PFSK-1 (cell line): ENCODE measurements at regions not wholly inside any gene's neighbourhood (a gene's known extent, or its start where the extent isn't known, plus 50 kb on each side); places are given as distances from the start of the nearest gene placed in this dataset.

Experiments used
- FOXP2 ChIP-seq: optimal IDR thresholded peaks from 2 replicates; pipeline ENCODE3; 2011; ENCODE audit warnings: borderline replicate concordance, control low read depth, inconsistent platforms; ENCODE audit not compliant: insufficient read depth; ENCODE audit errors: extremely low read length, extremely low read depth
- POLR2AphosphoS5 ChIP-seq: IDR thresholded peaks from 2 replicates; pipeline ENCODE4 v1.6.1; 2012; ENCODE audit warnings: low read depth, mild to moderate bottlenecking, control low read depth, low read length, moderate library complexity
- SIN3A ChIP-seq: IDR thresholded peaks from 2 replicates; pipeline ENCODE4 v1.6.1; 2012; ENCODE audit warnings: mild to moderate bottlenecking, low read length, moderate library complexity, borderline replicate concordance; ENCODE audit not compliant: insufficient read depth
- TAF1 ChIP-seq: IDR thresholded peaks from 2 replicates; pipeline ENCODE4 v1.6.1; 2012; ENCODE audit warnings: low read length, control low read depth, borderline replicate concordance; ENCODE audit not compliant: insufficient read depth
- TF ChIP-seq, protein P1 (sequence below), 2 experiments: IDR thresholded peaks; 2 replicates each; pipeline versions ENCODE4 v1.6.1 to v1.8.0; 2011 to 2012; ENCODE audit warnings: low read depth in 2 of 2, low read length in 2 of 2, control low read depth in 1 of 2, inconsistent platforms in 1 of 2, mild to moderate bottlenecking in 1 of 2, moderate library complexity in 1 of 2; ENCODE audit not compliant: insufficient read depth in 1 of 2

DNA sequence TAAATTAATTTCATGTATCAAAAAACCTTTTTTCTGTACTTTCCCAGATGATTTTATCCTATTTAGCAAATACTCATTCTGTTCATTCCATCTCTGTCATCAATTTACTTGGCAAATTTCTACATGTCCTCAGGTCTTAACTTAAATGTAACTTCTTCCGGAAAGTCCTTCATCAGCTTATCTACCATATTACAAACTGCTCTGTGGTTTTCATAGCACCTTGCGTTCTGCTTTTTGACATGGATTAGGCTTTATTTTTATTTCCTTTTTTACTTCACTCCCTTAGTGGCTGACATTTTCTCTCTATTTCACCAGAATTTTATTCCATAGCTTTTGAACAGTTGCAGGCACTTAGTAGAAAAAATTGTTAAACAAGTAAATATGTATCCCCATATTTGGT lies 1040.8 kb downstream of the TAF11L14 start:
- TF ChIP-seq POLR2AphosphoS5 (no peak), SIN3A (no peak), TAF1 (no peak), FOXP2 (no peak)

DNA sequence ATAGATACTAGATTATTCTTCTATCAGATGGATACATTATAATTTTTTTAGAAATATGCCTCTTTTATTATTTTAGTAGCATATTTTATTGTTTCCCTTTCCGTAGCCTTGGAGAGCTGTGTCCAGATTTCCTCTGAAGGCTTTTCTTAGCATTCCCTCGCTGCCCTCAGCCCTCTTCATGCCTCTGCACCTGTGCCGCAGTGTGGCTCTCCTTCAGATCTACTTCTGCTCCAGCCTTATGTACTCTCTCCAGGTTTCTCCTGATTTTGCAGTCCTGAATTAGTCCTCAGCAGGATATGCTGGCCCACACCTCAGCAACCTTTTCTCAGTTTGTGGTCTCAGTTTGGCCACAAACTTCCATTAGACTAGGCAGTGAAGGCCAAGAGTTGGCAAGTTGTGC lies 1052.0 kb downstream of the TAF11L14 start:
- TF ChIP-seq SIN3A, result no peak
- no peak for TF ChIP-seq FOXP2
- TF ChIP-seq, protein P1, sequence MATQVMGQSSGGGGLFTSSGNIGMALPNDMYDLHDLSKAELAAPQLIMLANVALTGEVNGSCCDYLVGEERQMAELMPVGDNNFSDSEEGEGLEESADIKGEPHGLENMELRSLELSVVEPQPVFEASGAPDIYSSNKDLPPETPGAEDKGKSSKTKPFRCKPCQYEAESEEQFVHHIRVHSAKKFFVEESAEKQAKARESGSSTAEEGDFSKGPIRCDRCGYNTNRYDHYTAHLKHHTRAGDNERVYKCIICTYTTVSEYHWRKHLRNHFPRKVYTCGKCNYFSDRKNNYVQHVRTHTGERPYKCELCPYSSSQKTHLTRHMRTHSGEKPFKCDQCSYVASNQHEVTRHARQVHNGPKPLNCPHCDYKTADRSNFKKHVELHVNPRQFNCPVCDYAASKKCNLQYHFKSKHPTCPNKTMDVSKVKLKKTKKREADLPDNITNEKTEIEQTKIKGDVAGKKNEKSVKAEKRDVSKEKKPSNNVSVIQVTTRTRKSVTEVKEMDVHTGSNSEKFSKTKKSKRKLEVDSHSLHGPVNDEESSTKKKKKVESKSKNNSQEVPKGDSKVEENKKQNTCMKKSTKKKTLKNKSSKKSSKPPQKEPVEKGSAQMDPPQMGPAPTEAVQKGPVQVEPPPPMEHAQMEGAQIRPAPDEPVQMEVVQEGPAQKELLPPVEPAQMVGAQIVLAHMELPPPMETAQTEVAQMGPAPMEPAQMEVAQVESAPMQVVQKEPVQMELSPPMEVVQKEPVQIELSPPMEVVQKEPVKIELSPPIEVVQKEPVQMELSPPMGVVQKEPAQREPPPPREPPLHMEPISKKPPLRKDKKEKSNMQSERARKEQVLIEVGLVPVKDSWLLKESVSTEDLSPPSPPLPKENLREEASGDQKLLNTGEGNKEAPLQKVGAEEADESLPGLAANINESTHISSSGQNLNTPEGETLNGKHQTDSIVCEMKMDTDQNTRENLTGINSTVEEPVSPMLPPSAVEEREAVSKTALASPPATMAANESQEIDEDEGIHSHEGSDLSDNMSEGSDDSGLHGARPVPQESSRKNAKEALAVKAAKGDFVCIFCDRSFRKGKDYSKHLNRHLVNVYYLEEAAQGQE (IDR thresholded peaks at IDR 0.05; ENCODE audit: insufficient read depth in 1 of 2, low read depth in 2 of 2, low read length in 2 of 2), result no peak
- no peak for TF ChIP-seq POLR2AphosphoS5
- TF ChIP-seq TAF1, result no peak

DNA sequence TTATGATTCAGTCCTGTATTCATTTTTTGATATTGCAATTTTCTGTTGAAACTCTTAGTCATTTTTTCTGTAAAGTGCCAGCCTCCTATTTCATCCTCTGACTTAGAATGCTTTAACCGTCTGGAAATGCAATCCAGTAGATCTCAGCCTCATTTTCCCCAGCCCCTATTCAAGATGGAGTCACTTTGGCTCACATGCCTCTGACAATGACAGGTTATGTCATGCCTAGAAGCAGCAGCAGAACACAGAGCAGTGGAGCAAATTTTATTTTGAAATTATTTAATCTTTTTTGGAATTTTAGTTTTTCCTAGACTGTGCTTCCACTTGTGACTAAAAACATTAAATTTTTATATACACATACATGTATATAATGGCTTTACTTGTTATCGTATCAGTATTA lies 1053.2 kb downstream of the TAF11L14 start:
- TF ChIP-seq, protein P1 (IDR thresholded peaks at IDR 0.05; ENCODE audit: insufficient read depth in 1 of 2, low read depth in 2 of 2, low read length in 2 of 2), result no peak
- no peak for TF ChIP-seq SIN3A
- TF ChIP-seq FOXP2, result no peak
- TF ChIP-seq POLR2AphosphoS5, result no peak
- no peak for TF ChIP-seq TAF1

DNA sequence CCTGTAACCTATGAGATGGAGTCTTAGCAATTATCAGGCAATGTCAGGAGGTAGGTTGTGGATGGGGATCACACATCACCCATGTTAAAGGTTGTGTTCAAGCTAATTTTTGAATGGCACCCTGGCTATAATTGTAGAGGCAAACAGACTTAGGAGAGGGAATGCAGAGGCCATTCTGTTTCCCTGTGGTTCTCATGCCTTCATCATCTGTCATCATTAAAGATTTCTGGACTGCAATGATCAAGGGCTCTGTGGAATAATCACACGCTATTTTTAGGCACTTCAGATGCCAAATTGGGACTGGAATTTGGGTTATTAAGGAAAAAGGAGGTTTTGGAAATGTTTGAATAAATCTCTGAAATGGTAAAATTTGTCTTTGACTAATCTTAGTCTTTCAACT lies 1065.4 kb downstream of the TAF11L14 start:
- TF ChIP-seq TAF1, result no peak
- TF ChIP-seq, protein P1 (IDR thresholded peaks at IDR 0.05; ENCODE audit: insufficient read depth in 1 of 2, low read depth in 2 of 2, low read length in 2 of 2), result no peak
- TF ChIP-seq POLR2AphosphoS5, result no peak
- no peak for TF ChIP-seq SIN3A

DNA sequence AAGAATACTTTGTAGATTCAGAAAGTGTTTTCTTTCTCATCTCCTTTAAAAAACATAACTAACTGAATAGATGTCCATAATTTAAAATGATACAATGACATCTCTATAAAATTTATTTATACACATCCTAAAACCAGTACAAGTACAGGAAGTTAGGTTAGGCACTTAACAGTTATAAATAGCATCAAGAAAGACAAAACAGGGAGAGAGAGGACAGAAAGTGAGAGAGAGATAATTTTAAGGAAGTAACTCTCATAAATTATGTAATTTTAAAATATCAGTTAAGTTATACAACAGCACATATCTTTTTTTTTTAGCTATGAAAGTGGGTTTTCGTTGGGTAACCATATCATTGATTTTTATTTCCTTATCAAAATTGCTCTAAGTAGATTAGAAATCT lies 1068.6 kb downstream of the TAF11L14 start:
- TF ChIP-seq SIN3A, result no peak
- no peak for TF ChIP-seq POLR2AphosphoS5
- TF ChIP-seq, protein P1 (IDR thresholded peaks at IDR 0.05; ENCODE audit: insufficient read depth in 1 of 2, low read depth in 2 of 2, low read length in 2 of 2), result no peak
- no peak for TF ChIP-seq TAF1
- no peak for TF ChIP-seq FOXP2
